Left renal cortex interstitium (tissue), 4 donors: ENCODE measurements at regions not wholly inside any gene's neighbourhood (a gene's known extent, or its start where the extent isn't known, plus 50 kb on each side); places are given as distances from the start of the nearest gene placed in this dataset.

Source experiments
- DNase-seq, 4 donors: peaks; one replicate each; pipeline ENCODE4 v3.0.0-alpha.2; 2013; ENCODE audit warnings: low read depth in 4 of 4, low spot score in 2 of 4, missing footprints in 1 of 4

GRCh38 chr5:93076566-93076965 lies 504.5 kb downstream of the NR2F1-AS1 start:
- DNase-seq, result no peak

- DNase-seq, result no peak
Observed at GRCh38 chr5:93076096-93076495, 504.9 kb downstream of the NR2F1-AS1 start.

DNA sequence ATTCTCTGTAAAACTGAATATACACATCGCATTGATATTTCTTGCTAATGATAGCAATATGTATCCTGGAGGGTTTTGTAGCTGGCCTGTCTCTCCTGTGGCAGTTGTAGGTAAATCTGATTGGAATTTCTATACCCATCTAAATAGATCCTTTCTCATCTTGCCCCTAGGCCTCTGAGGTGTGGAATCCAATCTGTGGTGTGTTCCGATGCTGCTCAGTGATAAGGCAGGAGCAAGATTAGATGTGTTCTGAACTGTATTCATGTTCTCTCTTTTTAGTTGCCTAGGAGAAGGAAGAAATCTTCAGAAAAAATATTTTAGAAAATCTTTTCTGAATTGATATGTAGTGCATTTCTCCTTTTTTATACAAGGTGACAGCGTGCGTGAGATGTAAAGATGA lies 507.5 kb downstream of the NR2F1-AS1 start:
- DNase-seq, result no peak

GRCh38 chr5:93072831-93073459 lies 508.1 kb downstream of the NR2F1-AS1 start:
- no peak for DNase-seq

- DNase-seq, result no peak
Observed at GRCh38 chr5:93071710-93072109, 509.3 kb downstream of the NR2F1-AS1 start.

DNA sequence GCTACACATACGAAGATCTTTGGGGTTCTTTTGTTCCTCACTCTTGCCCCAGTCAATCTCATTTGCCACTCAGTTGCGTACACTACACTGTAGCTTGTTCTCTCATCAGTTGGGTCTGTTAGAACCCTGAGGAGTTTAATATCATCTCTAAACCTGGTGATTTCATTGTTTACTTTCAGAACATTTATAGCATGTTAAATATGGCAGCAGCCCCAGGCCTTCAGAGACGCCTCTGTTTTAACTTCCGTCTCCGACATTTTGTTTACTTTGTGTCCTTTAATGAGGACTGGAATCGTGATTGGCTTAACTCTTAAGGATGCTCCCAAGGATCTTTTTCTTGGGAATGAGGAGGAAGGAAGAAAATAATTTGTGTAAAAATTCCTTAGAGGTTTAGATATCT lies 510.1 kb downstream of the NR2F1-AS1 start:
- DNase-seq, result no peak

DNA sequence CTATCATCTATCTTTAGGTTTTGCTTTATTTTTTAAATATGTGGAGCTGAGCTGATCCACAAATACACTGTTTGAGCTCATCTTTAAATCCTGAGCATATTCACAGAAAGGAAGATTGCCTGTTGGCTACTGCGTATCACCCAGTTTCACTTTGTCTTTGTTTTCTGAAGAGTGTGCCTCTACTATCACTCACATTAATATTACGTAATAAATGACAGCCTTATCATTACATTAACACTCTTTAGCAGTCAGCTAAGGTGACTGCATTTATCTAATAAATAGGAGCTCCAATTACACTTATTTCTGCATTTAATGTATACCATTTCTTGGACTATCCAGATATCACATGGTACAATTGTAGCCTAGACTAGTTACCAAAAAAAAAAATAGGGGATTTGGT lies 511.7 kb downstream of the NR2F1-AS1 start:
- DNase-seq, result no peak

- no peak for DNase-seq
Observed at GRCh38 chr5:93062548-93062947, 518.5 kb downstream of the NR2F1-AS1 start.

DNA sequence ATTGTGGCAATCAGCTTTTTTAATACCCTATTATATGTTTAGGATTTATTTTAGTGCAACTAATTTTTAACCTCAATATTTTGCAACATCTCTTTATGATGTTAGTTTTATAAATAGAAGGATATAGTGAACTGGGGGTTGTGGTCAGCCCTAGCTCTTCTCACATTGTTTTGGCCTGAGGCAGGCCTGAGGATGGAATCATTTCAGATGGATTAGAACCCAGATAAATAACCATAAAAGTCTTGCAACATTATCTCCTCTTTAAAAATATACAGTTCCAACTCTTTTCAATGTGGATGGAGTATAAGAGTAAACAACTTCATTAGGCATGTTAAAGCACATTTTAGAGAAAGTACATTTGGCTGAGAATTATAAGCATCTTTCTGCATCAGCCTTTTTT lies 522.7 kb downstream of the NR2F1-AS1 start:
- DNase-seq, result no peak

GRCh38 chr5:93057311-93057710 lies 523.7 kb downstream of the NR2F1-AS1 start:
- no peak for DNase-seq

DNA sequence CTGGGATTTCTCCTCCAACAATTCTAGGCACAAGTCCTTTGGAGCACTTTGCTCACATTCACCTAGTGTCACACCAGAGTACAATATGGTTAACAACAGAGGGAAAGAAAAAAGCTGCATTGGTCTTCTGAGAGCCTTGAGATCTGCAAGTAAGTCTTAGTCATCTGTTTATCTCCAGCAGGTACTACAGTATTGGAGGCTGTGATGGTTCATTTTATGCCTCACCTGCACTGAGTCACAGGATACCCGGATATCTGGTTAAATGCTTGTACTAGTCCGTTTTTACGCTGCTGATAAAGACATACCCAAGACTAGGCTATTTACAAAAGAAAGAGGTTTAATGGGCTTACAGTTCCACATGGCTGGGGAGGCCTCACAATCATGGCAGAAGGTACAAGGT lies 525.0 kb downstream of the NR2F1-AS1 start:
- DNase-seq, result no peak

- no peak for DNase-seq
Observed at GRCh38 chr5:93055561-93055960, 525.5 kb downstream of the NR2F1-AS1 start.

GRCh38 chr5:93054424-93055163 lies 526.4 kb downstream of the NR2F1-AS1 start:
- no peak for DNase-seq

DNA sequence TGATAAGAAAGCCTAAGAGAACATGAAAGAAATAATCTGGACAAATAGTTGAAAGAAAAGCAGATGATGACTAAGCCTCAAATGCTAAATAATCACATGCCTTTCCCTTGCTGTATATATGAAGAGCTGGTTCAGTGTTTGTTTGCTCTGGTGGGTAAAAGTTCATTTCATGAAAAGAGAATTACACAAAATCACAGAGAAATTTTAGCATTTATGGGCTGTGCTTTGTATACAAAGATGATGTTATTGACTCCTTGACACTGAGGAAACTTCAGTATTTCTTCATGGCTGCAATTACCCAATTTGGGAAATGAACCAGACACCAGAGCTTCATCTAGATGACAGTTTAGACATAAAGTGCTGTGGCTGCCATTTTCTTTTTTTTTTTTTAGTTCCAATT lies 527.2 kb downstream of the NR2F1-AS1 start:
- DNase-seq, result no peak

- DNase-seq, result no peak
Observed at GRCh38 chr5:93048858-93049257, 532.2 kb downstream of the NR2F1-AS1 start.

GRCh38 chr5:93044859-93045666 lies 536.0 kb downstream of the NR2F1-AS1 start:
- no peak for DNase-seq

- DNase-seq, result no peak
Observed at GRCh38 chr5:93039888-93040287, 541.1 kb downstream of the NR2F1-AS1 start.

DNA sequence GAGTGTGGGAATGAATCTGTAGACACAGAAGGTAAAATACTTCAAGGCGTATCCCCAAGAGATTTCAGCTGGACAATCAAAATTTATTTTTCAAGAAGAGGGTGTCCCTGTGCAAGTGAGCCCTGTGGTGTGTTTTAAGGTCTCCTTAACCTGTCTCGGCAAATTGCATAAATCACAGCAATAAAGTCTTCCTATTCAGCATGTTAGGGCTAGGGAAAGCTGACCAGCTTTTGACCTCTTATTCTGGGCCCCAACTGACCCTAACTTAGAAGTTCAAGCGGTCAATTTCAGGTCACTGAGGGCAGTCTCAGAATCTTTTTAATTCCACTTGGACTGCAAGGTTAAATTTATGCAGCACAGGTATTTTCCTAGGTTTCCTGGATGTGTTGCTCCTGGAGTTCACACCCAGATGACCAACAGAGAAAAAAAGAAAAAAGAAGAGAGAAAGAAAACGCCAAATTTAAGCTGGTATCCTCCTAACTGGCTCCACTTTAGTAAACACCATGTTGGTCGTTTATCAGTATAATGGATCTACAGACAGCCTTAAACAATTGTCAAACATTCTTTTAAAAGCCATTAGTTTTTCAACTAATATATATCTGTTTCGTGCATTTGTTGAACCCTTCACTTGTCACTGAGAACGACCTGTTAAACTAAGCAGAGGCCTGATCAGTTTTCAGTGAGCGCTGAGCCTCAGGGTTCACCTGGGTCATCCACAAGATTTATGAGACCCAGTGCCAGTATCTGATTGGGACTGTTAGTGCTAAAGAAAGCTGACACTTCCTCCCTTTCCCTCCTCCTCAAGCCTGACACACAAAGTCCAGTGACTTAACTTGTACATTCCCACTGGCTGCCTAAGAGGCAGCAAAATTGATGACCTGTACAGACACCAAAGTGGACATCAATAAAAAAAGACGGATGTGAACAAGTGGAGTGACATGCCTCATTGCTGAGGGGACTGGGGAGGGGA lies 546.1 kb downstream of the NR2F1-AS1 start:
- peak; percentile 67 to 89 (median 81) for DNase-seq

- no peak for DNase-seq
Observed at GRCh38 chr5:93022796-93023447, 558.1 kb downstream of the NR2F1-AS1 start.

GRCh38 chr5:93022211-93022610 lies 558.8 kb downstream of the NR2F1-AS1 start:
- DNase-seq, result no peak
